HCT116 (cell line): ENCODE measurements at regions not wholly inside any gene's neighbourhood (a gene's known extent, or its start where the extent isn't known, plus 50 kb on each side); places are given as distances from the start of the nearest gene placed in this dataset.
"Not testable (repeated sequence)": the region's sequence is repeated elsewhere in the genome, so short reads cannot be mapped to it uniquely, and the experiment has no call there.

Experiments
- ATAC-seq: fragments of 200-7000 bp; cut with Tn5 transposase; 2 replicates; pipeline ENCODE4 v1.9.1; 2020; ENCODE audit warnings: mild to moderate bottlenecking, moderate library complexity
- BruUV-seq: library from RNA; stranded (reverse); fragments of 400-500 nt; replicated peaks from 2 replicates; lab custom pipeline; 2021; lab: Mats Ljungman, UMichigan
- CTCF ChIA-PET: fragments of 300-600 bp; sonication (Branson Sonifier 250); formaldehyde crosslinking; loops from one replicate; lab custom pipeline; 2021; ENCODE audit warnings: antibody characterized with exemption; lab: Charles Lee
- POLR2A ChIA-PET: fragments of 300-600, 350-600 bp; sonication (Branson Sonifier 250); formaldehyde crosslinking; loops from one replicate; lab custom pipeline; 2021; ENCODE audit warnings: antibody characterized with exemption; lab: Charles Lee
- RAD21 ChIA-PET, 2 experiments: fragments of 300-600 bp; sonication (Branson Sonifier 250); formaldehyde crosslinking; loops; one replicate each; lab custom pipeline; 2023; ENCODE audit warnings: low total read pairs in 2 of 2; ENCODE audit not compliant: uncharacterized antibody in 2 of 2, unreplicated experiment in 2 of 2, low non-redundant PET in 1 of 2; lab: Charles Lee
- DNase-seq: peaks from one replicate; pipeline ENCODE4 v3.0.0-alpha.2; 2010; ENCODE audit warnings: low read depth, low spot score
- H2AFZ ChIP-seq: fragments of 200-600 bp; shearing (Covaris generic), sonication (generic); 2 replicates; pipeline ENCODE4 v1.6.1; 2017; ENCODE audit warnings: low read depth, mixed run types, mixed read lengths, antibody characterized with exemption, low read length; ENCODE audit not compliant: poor library complexity, severe bottlenecking
- H3K27ac ChIP-seq: 2 replicates; pipeline ENCODE4 v1.5.1; 2012; ENCODE audit warnings: low read depth, low read length
- H3K27me3 ChIP-seq: fragments of 200-600 bp; sonication (generic); 2 replicates; pipeline ENCODE4 v1.6.1; 2016; ENCODE audit warnings: mixed run types, low read length, mixed read lengths; ENCODE audit not compliant: insufficient read depth
- H3K36me3 ChIP-seq, 2 experiments: fragments of 200-500 bp in 1 of 2; fragments of 200-600 bp in 1 of 2; sonication (Bioruptor generic) in 1 of 2; sonication (generic) in 1 of 2; 2 replicates each; pipeline versions ENCODE4 v1.5.1 to v1.6.1; 2014 to 2016; ENCODE audit warnings: low read length in 2 of 2, inconsistent platforms in 1 of 2, mixed read lengths in 1 of 2, mixed run types in 1 of 2; ENCODE audit not compliant: insufficient read depth in 2 of 2, control insufficient read depth in 1 of 2
- H3K4me1 ChIP-seq, 2 experiments: fragments of 200-600 bp in 1 of 2; sonication (generic) in 1 of 2; 2 replicates each; pipeline versions ENCODE4 v1.5.1 to v1.6.1; 2012 to 2017; ENCODE audit warnings: low read length in 2 of 2, inconsistent platforms in 1 of 2, mild to moderate bottlenecking in 1 of 2, mixed read lengths in 1 of 2, mixed run types in 1 of 2, moderate library complexity in 1 of 2; ENCODE audit not compliant: insufficient read depth in 2 of 2, control insufficient read depth in 1 of 2
- H3K4me2 ChIP-seq: fragments of 200-600 bp; sonication (generic); 2 replicates; pipeline ENCODE4 v1.6.1; 2017; ENCODE audit warnings: mixed run types, low read length, mixed read lengths
- H3K4me3 ChIP-seq, 2 experiments: fragments of 200-600 bp in 1 of 2; sonication (generic) in 1 of 2; replicated peaks in 1 of 2; 2 replicates each; pipeline ENCODE4 v1.5.1; 2011 to 2016; ENCODE audit warnings: low read length in 2 of 2, control low read depth in 1 of 2, low read depth in 1 of 2, mild to moderate bottlenecking in 1 of 2, mixed read lengths in 1 of 2, mixed run types in 1 of 2
- H3K79me2 ChIP-seq: fragments of 200-600 bp; sonication (generic); 2 replicates; pipeline ENCODE4 v1.6.1; 2017; ENCODE audit warnings: mild to moderate bottlenecking, mixed run types, low read length, moderate library complexity, mixed read lengths; ENCODE audit not compliant: insufficient read depth
- H3K9ac ChIP-seq: fragments of 200-600 bp; sonication (generic); 2 replicates; pipeline ENCODE4 v1.6.1; 2016; ENCODE audit warnings: low read length, mixed read lengths
- H3K9me2 ChIP-seq: fragments of 200-600 bp; sonication (generic), shearing (Covaris generic); 2 replicates; pipeline ENCODE4 v1.6.1; 2017; ENCODE audit warnings: mixed run types, mild to moderate bottlenecking, moderate library complexity; ENCODE audit not compliant: insufficient read depth
- H3K9me3 ChIP-seq, 2 experiments: fragments of 200-500 bp in 1 of 2; fragments of 200-600 bp in 1 of 2; sonication (Bioruptor generic) in 1 of 2; sonication (generic) in 1 of 2; 2 replicates each; pipeline ENCODE4 v1.6.1; 2014 to 2017; ENCODE audit warnings: low read length in 2 of 2, mixed read lengths in 2 of 2, inconsistent platforms in 1 of 2, low read depth in 1 of 2, mild to moderate bottlenecking in 1 of 2, mixed run types in 1 of 2, moderate library complexity in 1 of 2; ENCODE audit not compliant: control insufficient read depth in 1 of 2, insufficient read depth in 1 of 2
- H4K20me1 ChIP-seq: fragments of 200-600 bp; sonication (generic), shearing (Covaris generic); 2 replicates; pipeline ENCODE4 v1.6.1; 2017; ENCODE audit warnings: mixed run types, mild to moderate bottlenecking, moderate library complexity; ENCODE audit not compliant: insufficient read depth
- POLR2AphosphoS5 ChIP-seq: IDR thresholded peaks from 2 replicates; pipeline ENCODE4 v1.6.1; 2011; ENCODE audit warnings: mild to moderate bottlenecking, low read depth, low read length, moderate library complexity
- YY1 ChIP-seq: IDR thresholded peaks from 2 replicates; pipeline ENCODE4 v1.6.1; 2011; ENCODE audit warnings: low read length, low read depth, moderate library complexity, mild to moderate bottlenecking; ENCODE audit not compliant: insufficient replicate concordance; ENCODE audit errors: extremely low read depth
- intact Hi-C: fragments of 100-400 bp; cut with micrococcal nuclease; formaldehyde crosslinking; loops from 2 replicates; pipeline ENCODE4 v1.10.0; 2022

- POLR2A ChIA-PET, H3K36me3 ChIP-seq, DNase-seq, BruUV-seq, H3K9me3 ChIP-seq, H3K9me2 ChIP-seq, CTCF ChIA-PET, H4K20me1 ChIP-seq, ATAC-seq, H3K4me3 ChIP-seq, H2AFZ ChIP-seq, H3K4me2 ChIP-seq, RAD21 ChIA-PET, H3K4me1 ChIP-seq, H3K27ac ChIP-seq, H3K79me2 ChIP-seq, intact Hi-C loops, H3K9ac ChIP-seq: not testable (repeated sequence)
- peaks cover 16% of the 10 kb centered on the region for H3K27me3 ChIP-seq
Measured at GRCh38 chr9:68639261-68639660, 65.8 kb upstream of the PIP5K1B start.

GRCh38 chr9:68640421-68641089 is 64.5 kb upstream of the PIP5K1B start:
- no peaks in the 10 kb centered on the region for H3K36me3 ChIP-seq
- peaks cover 19% of the 10 kb centered on the region for H3K27me3 ChIP-seq
- no TSS peak for BruUV-seq
- no peak overlapping the region for H2AFZ ChIP-seq
- no peak overlapping the region for H3K27ac ChIP-seq
- ChIA-PET CTCF (no interaction called here), RAD21 (no interaction called here), POLR2A (no interaction called here)
- DNase-seq = no peak
- no peaks in the 10 kb centered on the region for H3K79me2 ChIP-seq
- H4K20me1 ChIP-seq = no peaks in the 10 kb centered on the region
- intact Hi-C loops = no loop called here
- no peak overlapping the region for H3K9ac ChIP-seq
- TF ChIP-seq POLR2AphosphoS5 (no peak), YY1 (no peak)
- no peak for ATAC-seq
- H3K4me2 ChIP-seq = no peak overlapping the region
- no peaks in the 10 kb centered on the region for H3K9me3 ChIP-seq
- no peaks in the 10 kb centered on the region for H3K4me1 ChIP-seq
- no peak overlapping the region for H3K4me3 ChIP-seq
- no peaks in the 10 kb centered on the region for H3K9me2 ChIP-seq
